ENCODE measurements at regions not wholly inside any gene's neighbourhood (a gene's known extent, or its start where the extent isn't known, plus 50 kb on each side); places are given as distances from the start of the nearest gene placed in this dataset.

- DNase-seq = no peak
These were observed 628.5 kb upstream of the CELF2 start for GRCh38 chr10:10389182-10389581.

- no peak for DNase-seq
These were observed 625.2 kb upstream of the CELF2 start for GRCh38 chr10:10392511-10392910.

- DNase-seq = no peak
These were observed 622.6 kb upstream of the CELF2 start for GRCh38 chr10:10394933-10395658.

GRCh38 chr10:10396601-10397000 is 621.1 kb upstream of the CELF2 start:
- no peak for DNase-seq

GRCh38 chr10:10397906-10398305 is 619.8 kb upstream of the CELF2 start:
- no peak for DNase-seq

- DNase-seq = no peak
These were observed 613.9 kb upstream of the CELF2 start for GRCh38 chr10:10403762-10404161.

- no peak for DNase-seq
These were observed 600.0 kb upstream of the CELF2 start for GRCh38 chr10:10417671-10418070.

- no peak for DNase-seq
These were observed 599.3 kb upstream of the CELF2 start for GRCh38 chr10:10418387-10418786.

GRCh38 chr10:10421071-10421470 is 596.6 kb upstream of the CELF2 start:
- DNase-seq = no peak

- no peak for DNase-seq
These were observed 586.1 kb upstream of the CELF2 start for GRCh38 chr10:10431422-10432066.

- no peak for DNase-seq
These were observed 585.2 kb upstream of the CELF2 start for GRCh38 chr10:10432296-10433035.

- DNase-seq = no peak
These were observed 583.4 kb upstream of the CELF2 start for GRCh38 chr10:10434312-10434711.

GRCh38 chr10:10437886-10438285 is 579.8 kb upstream of the CELF2 start:
- no peak for DNase-seq

- no peak for DNase-seq
These were observed 579.2 kb upstream of the CELF2 start for GRCh38 chr10:10438335-10439100.

- DNase-seq = no peak
These were observed 560.8 kb upstream of the CELF2 start for GRCh38 chr10:10456856-10457255.

GRCh38 chr10:10460451-10460850 is 557.2 kb upstream of the CELF2 start:
- no peak for DNase-seq

- DNase-seq = no peak
These were observed 555.3 kb upstream of the CELF2 start for GRCh38 chr10:10462151-10462941.

GRCh38 chr10:10471758-10472157 is 545.9 kb upstream of the CELF2 start:
- no peak for DNase-seq

- DNase-seq = no peak
These were observed 541.9 kb upstream of the CELF2 start for GRCh38 chr10:10475812-10476211.

GRCh38 chr10:10477844-10478243 is 539.8 kb upstream of the CELF2 start:
- DNase-seq = no peak

- no peak for DNase-seq
These were observed 538.2 kb upstream of the CELF2 start for GRCh38 chr10:10479465-10479864.

GRCh38 chr10:10482613-10483012 is 535.1 kb upstream of the CELF2 start:
- DNase-seq = no peak

All from CD4-positive, alpha-beta T cell treated with Interleukin-15 for 1 hour (primary cell).